Neutrophil (primary cell): ENCODE measurements at regions not wholly inside any gene's neighbourhood (a gene's known extent, or its start where the extent isn't known, plus 50 kb on each side); places are given as distances from the start of the nearest gene placed in this dataset.
A peak's percentile ranks its signal among the peaks of the same experiment; 100 is the strongest.

Experiments used
- H3K27ac ChIP-seq: fragments of 200-600 bp; sonication (generic); 2 replicates; pipeline ENCODE4 v1.5.1; 2016; ENCODE audit warnings: mild to moderate bottlenecking, moderate library complexity
- H3K27me3 ChIP-seq: fragments of 200-600 bp; sonication (generic); 2 replicates; pipeline ENCODE4 v1.6.0; 2016; ENCODE audit warnings: mild to moderate bottlenecking
- H3K36me3 ChIP-seq: fragments of 200-600 bp; sonication (generic); 2 replicates; pipeline ENCODE4 v1.5.1; 2017
- H3K4me1 ChIP-seq, 2 experiments: fragments of 200-600 bp in 1 of 2; sonication (generic) in 1 of 2; 1 replicate in 1 of 2; 2 replicates in 1 of 2; pipeline versions ENCODE4 v1.5.1 to v1.6.1; 2013 to 2016; ENCODE audit warnings: low read depth in 1 of 2, low read length in 1 of 2, mild to moderate bottlenecking in 1 of 2, moderate library complexity in 1 of 2; ENCODE audit not compliant: control insufficient read depth in 1 of 2, insufficient read depth in 1 of 2
- H3K4me3 ChIP-seq, 2 experiments: fragments of 200-600 bp in 1 of 2; sonication (generic) in 1 of 2; 1 replicate in 1 of 2; 2 replicates in 1 of 2; pipeline ENCODE4 v1.5.1; 2013 to 2016; ENCODE audit warnings: low read depth in 1 of 2, low read length in 1 of 2, mild to moderate bottlenecking in 1 of 2, moderate library complexity in 1 of 2
- H3K9me3 ChIP-seq: fragments of 200-600 bp; sonication (generic); 2 replicates; pipeline ENCODE4 v1.5.1; 2016
- CTCF ChIP-seq: fragments of 200-600 bp; sonication (generic); IDR thresholded peaks from 2 replicates; pipeline ENCODE4 v1.5.1; 2016; ENCODE audit warnings: antibody characterized with exemption

DNA sequence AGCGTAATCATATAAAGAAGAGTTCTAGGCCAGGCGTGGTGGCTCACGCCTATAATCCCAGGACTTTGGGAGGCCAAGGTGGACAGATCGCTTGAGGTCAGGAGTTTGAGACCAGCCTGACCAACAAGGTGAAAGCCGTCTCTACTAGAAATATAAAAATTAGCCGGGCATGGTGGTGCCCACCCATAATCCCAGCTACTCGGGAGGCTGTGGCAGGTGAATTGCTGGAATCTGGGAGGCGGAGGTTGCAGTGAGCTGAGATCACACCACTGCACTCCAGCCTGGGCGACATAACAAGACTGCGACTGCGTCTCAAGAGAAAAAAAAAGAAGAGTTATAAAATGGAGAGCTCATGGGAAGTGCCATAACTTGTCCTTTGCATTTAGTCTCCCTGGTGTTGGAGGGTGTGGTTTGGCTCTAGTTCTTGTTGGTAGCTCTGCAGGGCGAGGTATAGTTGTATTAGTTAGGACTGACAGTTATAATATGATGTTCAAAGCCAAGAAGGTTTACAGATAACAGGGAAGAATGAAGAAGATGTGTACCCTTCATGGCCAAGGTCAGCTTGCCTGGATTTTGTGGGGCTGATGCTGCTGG lies 54.8 kb downstream of the UTRN start:
- H3K9me3 ChIP-seq = no peaks in the 10 kb centered on the region
- H3K36me3 ChIP-seq = no peaks in the 10 kb centered on the region
- peaks cover 44 to 66% of the 10 kb centered on the region in 2 experiments for H3K4me1 ChIP-seq
- H3K4me3 ChIP-seq = no peak overlapping the region
- peak overlapping the region; percentile 58 for H3K27ac ChIP-seq
- TF ChIP-seq CTCF = no peak
- H3K27me3 ChIP-seq = no peaks in the 10 kb centered on the region

DNA sequence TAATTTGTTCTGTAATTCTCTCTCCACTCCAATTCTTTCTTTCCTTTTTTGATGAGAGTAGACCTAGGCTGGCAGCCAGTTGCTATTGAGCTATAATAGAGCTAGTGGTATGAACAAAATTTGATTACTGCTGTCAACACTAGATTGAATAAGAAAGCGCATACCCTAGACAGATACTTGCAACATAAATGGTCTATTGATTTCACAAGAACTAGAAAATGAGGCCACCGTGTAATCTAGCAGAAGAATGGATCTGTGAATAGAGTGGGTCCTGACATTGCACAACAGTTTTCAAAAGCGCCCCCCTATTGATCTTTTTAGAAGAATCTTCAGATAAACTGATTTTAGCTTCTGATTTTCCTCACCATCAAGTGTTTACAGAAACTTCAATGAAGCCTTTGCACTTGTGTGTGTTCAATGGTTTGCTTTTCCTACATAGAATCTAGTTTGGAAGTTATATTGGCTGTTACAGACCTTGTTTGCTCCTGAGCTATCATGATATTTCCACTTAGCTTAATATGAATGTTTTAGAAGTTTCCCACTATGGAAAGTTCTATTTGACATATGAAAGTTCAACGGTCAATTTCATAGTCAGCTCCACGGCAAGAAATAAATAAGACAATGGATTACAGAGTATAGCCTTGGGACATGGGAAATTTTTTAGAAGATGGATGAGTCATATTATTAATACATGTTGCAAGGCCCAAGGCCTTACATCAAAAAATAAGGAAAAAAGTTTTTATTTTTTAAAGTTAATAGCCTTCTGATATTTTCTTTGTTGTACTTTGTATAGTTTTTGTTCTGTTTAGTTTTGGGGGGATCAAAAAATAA lies 55.6 kb downstream of the UTRN start:
- no peaks in the 10 kb centered on the region for H3K27me3 ChIP-seq
- no peaks in the 10 kb centered on the region for H3K36me3 ChIP-seq
- no peak for TF ChIP-seq CTCF
- peaks cover 38 to 58% of the 10 kb centered on the region in 2 experiments for H3K4me1 ChIP-seq
- no peaks in the 10 kb centered on the region for H3K9me3 ChIP-seq
- H3K27ac ChIP-seq = peak overlapping the region; percentile 36
- no peak overlapping the region for H3K4me3 ChIP-seq

GRCh38 chr6:144341831-144342527 lies 56.8 kb downstream of the UTRN start:
- peaks cover 41 to 63% of the 10 kb centered on the region in 2 experiments for H3K4me1 ChIP-seq

DNA sequence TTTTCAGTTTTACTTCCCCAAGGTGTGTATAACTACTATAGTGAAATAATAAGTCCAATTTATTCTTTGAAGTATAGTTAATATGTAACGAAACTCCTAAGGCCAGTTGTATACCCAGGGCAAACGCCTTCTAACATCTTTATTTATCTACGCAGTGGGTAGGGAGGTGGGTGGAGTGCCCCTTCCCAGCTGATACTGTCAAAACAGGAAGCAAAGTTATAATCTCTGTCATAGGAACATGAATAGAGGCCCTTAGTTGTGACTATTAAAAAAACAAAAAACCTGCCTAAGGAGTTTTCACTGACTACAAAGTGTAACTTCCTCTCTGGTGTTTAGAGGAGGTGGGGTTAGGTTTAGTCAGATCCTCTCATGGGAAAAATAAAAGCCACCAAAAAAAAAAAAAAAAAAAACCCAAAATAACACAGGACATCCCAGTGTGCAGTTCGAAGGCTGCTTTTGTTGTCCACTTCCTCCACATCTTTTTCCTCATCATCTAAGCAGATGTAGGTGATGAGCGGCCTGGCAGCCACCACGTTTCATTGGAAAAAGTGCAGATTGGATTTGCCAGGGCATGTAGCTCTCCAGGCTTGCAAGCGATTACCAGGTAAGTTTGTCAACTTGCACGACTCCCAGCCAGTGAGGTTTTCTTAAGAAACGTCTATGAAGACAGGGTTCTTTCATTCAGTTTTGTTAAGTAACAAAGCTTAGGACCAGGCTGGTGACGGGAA lies 58.7 kb downstream of the UTRN start:
- H3K36me3 ChIP-seq = no peaks in the 10 kb centered on the region
- H3K9me3 ChIP-seq = no peaks in the 10 kb centered on the region
- no peaks in the 10 kb centered on the region for H3K27me3 ChIP-seq
- no peak overlapping the region for H3K4me3 ChIP-seq
- H3K4me1 ChIP-seq = peaks cover 40 to 62% of the 10 kb centered on the region in 2 experiments
- TF ChIP-seq CTCF = no peak
- peak overlapping the region; percentile 74 for H3K27ac ChIP-seq

More at GRCh38 chr6:144341831-144342527, 56.8 kb downstream of the UTRN start:
- Histone ChIP-seq H3K9me3 (no peaks in the 10 kb centered on the region), H3K36me3 (no peaks in the 10 kb centered on the region), H3K27me3 (no peaks in the 10 kb centered on the region), H3K27ac (no peak overlapping the region), H3K4me3 (no peak overlapping the region)
- TF ChIP-seq CTCF = no peak

DNA sequence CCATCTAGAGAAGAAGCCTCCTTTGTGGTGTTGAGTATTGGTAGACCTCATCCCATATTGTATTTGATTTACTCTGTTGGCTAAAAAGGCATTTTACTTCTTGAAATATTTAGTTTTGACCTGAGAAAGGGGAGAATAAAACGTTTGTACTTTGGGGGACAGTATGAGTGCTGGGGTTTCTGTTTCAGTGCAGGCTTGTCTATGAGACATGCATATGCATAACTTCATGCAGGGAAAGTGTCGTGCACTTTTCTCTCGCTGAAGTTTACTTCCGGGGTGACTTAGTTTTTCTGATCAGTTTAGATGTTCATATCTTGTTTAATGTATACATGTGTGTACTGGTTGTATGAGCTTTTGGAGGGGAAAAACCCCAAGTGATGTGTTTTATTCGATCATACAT lies 59.5 kb downstream of the UTRN start:
- Histone ChIP-seq H3K4me3 (no peak overlapping the region), H3K27me3 (no peaks in the 10 kb centered on the region), H3K9me3 (no peaks in the 10 kb centered on the region), H3K27ac (peak overlapping the region; percentile 74), H3K4me1 (peaks cover 36 to 60% of the 10 kb centered on the region in 2 experiments), H3K36me3 (no peaks in the 10 kb centered on the region)
- no peak for TF ChIP-seq CTCF
